H1 (cell line): ENCODE measurements at regions not wholly inside any gene's neighbourhood (a gene's known extent, or its start where the extent isn't known, plus 50 kb on each side); places are given as distances from the start of the nearest gene placed in this dataset.

ENCODE experiments used
- CHD7 ChIP-seq: fragments of 300-600 bp; sonication (generic); IDR thresholded peaks from 2 replicates; pipeline ENCODE4 v1.7.1; 2012; ENCODE audit warnings: low read length, moderate library complexity, mild to moderate bottlenecking, inconsistent platforms; ENCODE audit not compliant: insufficient replicate concordance
- POU5F1 ChIP-seq: IDR thresholded peaks from 2 replicates; pipeline ENCODE4 v1.6.1; 2011; ENCODE audit warnings: low read depth, mild to moderate bottlenecking, low read length, moderate library complexity
- RFX5 ChIP-seq: IDR thresholded peaks from 2 replicates; pipeline ENCODE4 v1.6.1; 2011; ENCODE audit warnings: low read depth, low read length, improper control_type of control experiment, borderline replicate concordance
- SIRT6 ChIP-seq: IDR thresholded peaks from one replicate; pipeline ENCODE4 v1.7.1; 2012; ENCODE audit warnings: low read length, inconsistent platforms
- SUZ12 ChIP-seq: fragments of 200-600 bp; sonication (generic); IDR thresholded peaks from 2 replicates; pipeline ENCODE4 v1.6.1; 2012; ENCODE audit warnings: mild to moderate bottlenecking, inconsistent platforms, low read length, moderate library complexity, mixed read lengths

GRCh38 chr12:105906561-105906960 is 232.2 kb downstream of the NUAK1 start (continued):
- TF ChIP-seq CHD7 (no peak), RFX5 (no peak), SIRT6 (no peak), SUZ12 (no peak), POU5F1 (no peak)
